Neural cell (in vitro differentiated cells): ENCODE measurements at regions not wholly inside any gene's neighbourhood (a gene's known extent, or its start where the extent isn't known, plus 50 kb on each side); places are given as distances from the start of the nearest gene placed in this dataset.

Experiments used
- EP300 ChIP-seq: fragments of 450-650 bp; conservative IDR thresholded peaks from 2 replicates; pipeline ENCODE4 v1.6.1; 2014; ENCODE audit warnings: antibody characterized with exemption, mild to moderate bottlenecking, moderate library complexity; ENCODE audit not compliant: poor library complexity, severe bottlenecking
- EZH2 ChIP-seq: fragments of 200-600, 300-800 bp; shearing (Covaris generic), sonication (generic); IDR thresholded peaks from 2 replicates; pipeline ENCODE4 v1.6.1; 2014; ENCODE audit warnings: antibody characterized with exemption, low read length, borderline replicate concordance, mild to moderate bottlenecking; ENCODE audit not compliant: insufficient read depth, poor library complexity, severe bottlenecking
- MXI1 ChIP-seq: fragments of 450-650 bp; conservative IDR thresholded peaks from 2 replicates; pipeline ENCODE4 v1.6.1; 2014; ENCODE audit warnings: antibody characterized with exemption, mild to moderate bottlenecking; ENCODE audit not compliant: poor library complexity, severe bottlenecking
- POLR2AphosphoS5 ChIP-seq: IDR thresholded peaks from 2 replicates; pipeline ENCODE4 v1.6.1; 2012
- RAD21 ChIP-seq: fragments of 450-650 bp; conservative IDR thresholded peaks from 2 replicates; pipeline ENCODE4 v1.6.1; 2014; ENCODE audit warnings: antibody characterized with exemption, mild to moderate bottlenecking, moderate library complexity
- REST ChIP-seq: IDR thresholded peaks from 2 replicates; pipeline ENCODE4 v1.6.1; 2012; ENCODE audit warnings: borderline replicate concordance
- SMC3 ChIP-seq: fragments of 450-650 bp; conservative IDR thresholded peaks from 2 replicates; pipeline ENCODE4 v1.6.1; 2014; ENCODE audit warnings: antibody characterized with exemption, mild to moderate bottlenecking, moderate library complexity; ENCODE audit not compliant: poor library complexity
- TF ChIP-seq, protein P1 (sequence below): fragments of 450-650 bp; IDR thresholded peaks from 2 replicates; pipeline ENCODE4 v1.5.1; 2014; ENCODE audit warnings: antibody characterized with exemption, mild to moderate bottlenecking, moderate library complexity; ENCODE audit not compliant: poor library complexity, severe bottlenecking

GRCh38 chr10:61283066-61283465 is 170.1 kb downstream of the TMEM26 start:
- TF ChIP-seq MXI1 (no peak), RAD21 (no peak), EZH2 (no peak), REST (no peak), SMC3 (no peak), EP300 (no peak), POLR2AphosphoS5 (no peak)
- TF ChIP-seq, protein P1, sequence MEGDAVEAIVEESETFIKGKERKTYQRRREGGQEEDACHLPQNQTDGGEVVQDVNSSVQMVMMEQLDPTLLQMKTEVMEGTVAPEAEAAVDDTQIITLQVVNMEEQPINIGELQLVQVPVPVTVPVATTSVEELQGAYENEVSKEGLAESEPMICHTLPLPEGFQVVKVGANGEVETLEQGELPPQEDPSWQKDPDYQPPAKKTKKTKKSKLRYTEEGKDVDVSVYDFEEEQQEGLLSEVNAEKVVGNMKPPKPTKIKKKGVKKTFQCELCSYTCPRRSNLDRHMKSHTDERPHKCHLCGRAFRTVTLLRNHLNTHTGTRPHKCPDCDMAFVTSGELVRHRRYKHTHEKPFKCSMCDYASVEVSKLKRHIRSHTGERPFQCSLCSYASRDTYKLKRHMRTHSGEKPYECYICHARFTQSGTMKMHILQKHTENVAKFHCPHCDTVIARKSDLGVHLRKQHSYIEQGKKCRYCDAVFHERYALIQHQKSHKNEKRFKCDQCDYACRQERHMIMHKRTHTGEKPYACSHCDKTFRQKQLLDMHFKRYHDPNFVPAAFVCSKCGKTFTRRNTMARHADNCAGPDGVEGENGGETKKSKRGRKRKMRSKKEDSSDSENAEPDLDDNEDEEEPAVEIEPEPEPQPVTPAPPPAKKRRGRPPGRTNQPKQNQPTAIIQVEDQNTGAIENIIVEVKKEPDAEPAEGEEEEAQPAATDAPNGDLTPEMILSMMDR = no peak
